Endothelial cell of umbilical vein (primary cell): ENCODE measurements at regions not wholly inside any gene's neighbourhood (a gene's known extent, or its start where the extent isn't known, plus 50 kb on each side); places are given as distances from the start of the nearest gene placed in this dataset.

ENCODE experiments used
- BruUV-seq: library from RNA; stranded (reverse); fragments of 400-500 nt; replicated peaks from 2 replicates; lab custom pipeline; 2021; lab: Mats Ljungman, UMichigan
- CTCF ChIA-PET: fragments of 300-600, 350-600 bp; sonication (Branson Sonifier 250); formaldehyde crosslinking; loops from one replicate; lab custom pipeline; 2021; ENCODE audit warnings: antibody characterized with exemption, inconsistent platforms; lab: Charles Lee
- POLR2A ChIA-PET: fragments of 300-600, 350-600 bp; sonication (Branson Sonifier 250); formaldehyde crosslinking; loops from one replicate; lab custom pipeline; 2021; ENCODE audit warnings: antibody characterized with exemption, inconsistent platforms; lab: Charles Lee
- DNase-seq: peaks from one replicate; pipeline ENCODE4 v3.0.0-alpha.2; 2011; ENCODE audit warnings: low read depth, low spot score
- FAIRE-seq: peaks from 2 replicates; lab custom pipeline; 2011; peaks lifted over from hg19 to GRCh38; lab: Jason Lieb, UNC
- H2AFZ ChIP-seq: 2 replicates; pipeline ENCODE4 v1.6.0; 2012; ENCODE audit warnings: low read depth, low read length, control low read depth, inconsistent platforms
- H3K27ac ChIP-seq: 2 replicates; pipeline ENCODE4 v1.5.1; 2011; ENCODE audit warnings: low read depth, mild to moderate bottlenecking, control low read depth, low read length, moderate library complexity; ENCODE audit not compliant: insufficient read depth
- H3K27me3 ChIP-seq, 2 experiments: 2 replicates each; pipeline versions ENCODE4 v1.6.0 to v1.6.1; 2011; ENCODE audit warnings: low read length in 2 of 2, mixed read lengths in 1 of 2; ENCODE audit not compliant: control insufficient read depth in 2 of 2, insufficient read depth in 2 of 2
- H3K36me3 ChIP-seq, 2 experiments: 2 replicates in 1 of 2; 3 replicates in 1 of 2; pipeline ENCODE4 v1.5.1; 2011; ENCODE audit warnings: low read length in 2 of 2, mild to moderate bottlenecking in 1 of 2, moderate library complexity in 1 of 2; ENCODE audit not compliant: control insufficient read depth in 2 of 2, insufficient read depth in 2 of 2; ENCODE audit errors: extremely low read depth in 1 of 2
- H3K4me1 ChIP-seq: 3 replicates; pipeline ENCODE4 v1.5.1; 2011; ENCODE audit warnings: mild to moderate bottlenecking, low read length; ENCODE audit not compliant: control insufficient read depth, insufficient read depth; ENCODE audit errors: extremely low read depth
- H3K4me2 ChIP-seq: 2 replicates; pipeline ENCODE4 v1.6.1; 2011; ENCODE audit warnings: low read length, control low read depth, mixed read lengths; ENCODE audit not compliant: insufficient read depth
- H3K4me3 ChIP-seq, 3 experiments: fragments of 200-600 bp in 1 of 3; sonication (generic), shearing (Covaris generic) in 1 of 3; replicated peaks in 1 of 3; 2 replicates each; pipeline ENCODE4 v1.5.1; 2011 to 2016; ENCODE audit warnings: control low read depth in 3 of 3, low read length in 3 of 3, mild to moderate bottlenecking in 2 of 3, inconsistent platforms in 1 of 3, low read depth in 1 of 3, moderate library complexity in 1 of 3; ENCODE audit not compliant: insufficient read depth in 1 of 3
- H3K79me2 ChIP-seq: 2 replicates; pipeline ENCODE4 v1.6.0; 2012; ENCODE audit warnings: low read length, inconsistent platforms; ENCODE audit not compliant: control insufficient read depth, insufficient read depth
- H3K9ac ChIP-seq: replicated peaks from 2 replicates; pipeline ENCODE3; 2011; ENCODE audit warnings: low read length, control low read depth; ENCODE audit not compliant: insufficient read depth; ENCODE audit errors: extremely low read depth
- H3K9me1 ChIP-seq: replicated peaks from 3 replicates; pipeline ENCODE4 v1.6.0; 2011; ENCODE audit warnings: mild to moderate bottlenecking, low read length; ENCODE audit not compliant: control insufficient read depth, insufficient read depth; ENCODE audit errors: extremely low read depth
- H3K9me3 ChIP-seq: replicated peaks from 2 replicates; pipeline ENCODE4 v1.5.1; 2012; ENCODE audit warnings: low read length, inconsistent platforms; ENCODE audit not compliant: control insufficient read depth, insufficient read depth
- H4K20me1 ChIP-seq: replicated peaks from 2 replicates; pipeline ENCODE3; 2011; ENCODE audit warnings: mild to moderate bottlenecking, low read length; ENCODE audit not compliant: control insufficient read depth, insufficient read depth; ENCODE audit errors: extremely low read depth
- CTCF ChIP-seq, 2 donors: IDR thresholded peaks; 1 replicate in 1 of 2; 2 replicates in 1 of 2; pipeline ENCODE4 v1.5.1; 2011; ENCODE audit warnings: low read length in 2 of 2, mild to moderate bottlenecking in 2 of 2, moderate library complexity in 2 of 2, control low read depth in 1 of 2, inconsistent platforms in 1 of 2, low read depth in 1 of 2; ENCODE audit not compliant: insufficient read depth in 1 of 2; ENCODE audit errors: extremely low read depth in 1 of 2
- EZH2 ChIP-seq: IDR thresholded peaks from 2 replicates; pipeline ENCODE4 v1.6.1; 2012; ENCODE audit warnings: borderline replicate concordance, low read depth, mild to moderate bottlenecking, moderate library complexity, low read length, inconsistent platforms; ENCODE audit not compliant: severe bottlenecking
- FOS ChIP-seq: IDR thresholded peaks from 2 replicates; pipeline ENCODE4 v1.6.1; 2011; ENCODE audit warnings: mild to moderate bottlenecking, low read length, moderate library complexity, borderline replicate concordance; ENCODE audit not compliant: insufficient read depth
- GATA2 ChIP-seq: IDR thresholded peaks from 2 replicates; pipeline ENCODE4 v1.7.0; 2011; ENCODE audit warnings: low read depth, mild to moderate bottlenecking, moderate library complexity, mixed read lengths, low read length; ENCODE audit not compliant: insufficient read length, insufficient read depth
- JUN ChIP-seq: IDR thresholded peaks from 2 replicates; pipeline ENCODE4 v1.6.1; 2011; ENCODE audit warnings: borderline replicate concordance, low read depth; ENCODE audit not compliant: insufficient read length, insufficient read depth
- MAX ChIP-seq: IDR thresholded peaks from 2 replicates; pipeline ENCODE4 v1.6.1; 2011; ENCODE audit not compliant: insufficient read depth, insufficient read length
- MYC ChIP-seq: IDR thresholded peaks from one replicate; pipeline ENCODE4 v1.6.1; 2011; ENCODE audit warnings: mild to moderate bottlenecking, low read depth, low read length
- POLR2A ChIP-seq: IDR thresholded peaks from 2 replicates; pipeline ENCODE4 v1.6.1; 2012; ENCODE audit warnings: low read depth, mild to moderate bottlenecking, control low read depth, low read length
- POLR2AphosphoS5 ChIP-seq: IDR thresholded peaks from 2 replicates; pipeline ENCODE4 v1.6.1; 2012; ENCODE audit warnings: low read depth, mild to moderate bottlenecking, control low read depth, low read length, moderate library complexity; ENCODE audit not compliant: insufficient read depth
- dilution Hi-C: fragments of 300-500 bp; cut with MboI; formaldehyde crosslinking; loops from one replicate; pipeline ENCODE4 v1.15.0; 2019; ENCODE audit warnings: low sequenced_read_pairs; ENCODE audit not compliant: extremely low pct_ligation_motif_present
- intact Hi-C: fragments of 100-400 bp; cut with micrococcal nuclease; formaldehyde crosslinking; loops from one replicate; pipeline ENCODE4 v1.10.0; 2022

GRCh38 chr12:111048991-111049390 lies 128.6 kb upstream of the MYL2 start:
- TF ChIP-seq POLR2A (no peak), CTCF (IDR thresholded peaks at IDR 0.05; ENCODE audit: extremely low read depth in 1 of 2, insufficient read depth in 1 of 2, low read depth in 1 of 2, low read length in 2 of 2) (no peak), JUN (no peak), MYC (no peak), GATA2 (no peak), POLR2AphosphoS5 (no peak)
- Histone ChIP-seq H3K27me3 (no peaks in the 10 kb centered on the region), H2AFZ (no peak overlapping the region), H3K9me1 (no peaks in the 10 kb centered on the region), H3K4me1 (no peaks in the 10 kb centered on the region), H3K36me3 (no peaks in the 10 kb centered on the region), H3K9me3 (no peaks in the 10 kb centered on the region), H3K27ac (no peak overlapping the region), H3K4me2 (no peak overlapping the region), H3K79me2 (no peaks in the 10 kb centered on the region), H3K9ac (no peak overlapping the region), H3K4me3 (no peak overlapping the region), H4K20me1 (no peaks in the 10 kb centered on the region)
- dilution Hi-C loops (no loop called here), intact Hi-C loops (no loop called here)
- POLR2A ChIA-PET, result no interaction called here
- no TSS peak for BruUV-seq
- CTCF ChIA-PET, result no interaction called here
- FAIRE-seq (no peak), DNase-seq (no peak)

- no peaks in the 10 kb centered on the region for H3K9me1 ChIP-seq
- H2AFZ ChIP-seq, result no peak overlapping the region
- DNase-seq, result no peak
- no peak overlapping the region for H3K27ac ChIP-seq
- no TSS peak for BruUV-seq
- dilution Hi-C loops (no loop called here), intact Hi-C loops (no loop called here)
- FAIRE-seq, result no peak
- H3K4me1 ChIP-seq, result no peaks in the 10 kb centered on the region
- no peaks in the 10 kb centered on the region for H3K9me3 ChIP-seq
- no peaks in the 10 kb centered on the region for H3K36me3 ChIP-seq
- H3K27me3 ChIP-seq, result no peaks in the 10 kb centered on the region
- CTCF ChIA-PET, result no interaction called here
- POLR2A ChIA-PET, result no interaction called here
- no peaks in the 10 kb centered on the region for H4K20me1 ChIP-seq
- no peaks in the 10 kb centered on the region for H3K79me2 ChIP-seq
- H3K9ac ChIP-seq, result no peak overlapping the region
- no peak overlapping the region for H3K4me2 ChIP-seq
- no peak overlapping the region for H3K4me3 ChIP-seq
- TF ChIP-seq MYC, result no peak
- TF ChIP-seq GATA2, result no peak
- TF ChIP-seq MAX, result no peak
- TF ChIP-seq CTCF (IDR thresholded peaks at IDR 0.05; ENCODE audit: extremely low read depth in 1 of 2, insufficient read depth in 1 of 2, low read depth in 1 of 2, low read length in 2 of 2), result no peak
- no peak for TF ChIP-seq FOS
- no peak for TF ChIP-seq POLR2A
- no peak for TF ChIP-seq EZH2
- TF ChIP-seq POLR2AphosphoS5, result no peak
- no peak for TF ChIP-seq JUN
Observed at GRCh38 chr12:111046896-111047295, 126.5 kb upstream of the MYL2 start.
